Activated naive CD4-positive, alpha-beta T cell treated with anti-CD3 and anti-CD28 coated beads for 36 hours (primary cell): ENCODE measurements at regions not wholly inside any gene's neighbourhood (a gene's known extent, or its start where the extent isn't known, plus 50 kb on each side); places are given as distances from the start of the nearest gene placed in this dataset.

Source experiments
- CTCF ChIA-PET: fragments of 350-600 bp; sonication (Branson Sonifier 250); formaldehyde crosslinking; loops from one replicate; lab custom pipeline; 2021; ENCODE audit warnings: antibody characterized with exemption; lab: Charles Lee
- DNase-seq: peaks from one replicate; pipeline ENCODE4 v3.0.0-alpha.2; 2020
- H3K27ac Mint-ChIP-seq: one replicate; pipeline ENCODE4 v1.8.0; 2021; ENCODE audit warnings: mild to moderate bottlenecking, mixed read lengths
- H3K27me3 Mint-ChIP-seq: one replicate; pipeline ENCODE4 v1.8.0; 2021; ENCODE audit warnings: low read depth, mixed read lengths
- H3K36me3 Mint-ChIP-seq: one replicate; pipeline ENCODE4 v1.8.0; 2021; ENCODE audit warnings: low read depth, mixed read lengths
- H3K4me1 Mint-ChIP-seq: one replicate; pipeline ENCODE4 v1.8.0; 2021; ENCODE audit warnings: low read depth, mixed read lengths
- H3K4me3 Mint-ChIP-seq: one replicate; pipeline ENCODE4 v1.8.0; 2021; ENCODE audit warnings: mild to moderate bottlenecking, moderate library complexity, mixed read lengths
- H3K9me3 Mint-ChIP-seq: one replicate; pipeline ENCODE4 v1.8.0; 2021; ENCODE audit warnings: mixed read lengths
- intact Hi-C: fragments of 100-400 bp; cut with micrococcal nuclease; formaldehyde crosslinking; loops from one replicate; pipeline ENCODE4 v1.15.1; 2023

DNA sequence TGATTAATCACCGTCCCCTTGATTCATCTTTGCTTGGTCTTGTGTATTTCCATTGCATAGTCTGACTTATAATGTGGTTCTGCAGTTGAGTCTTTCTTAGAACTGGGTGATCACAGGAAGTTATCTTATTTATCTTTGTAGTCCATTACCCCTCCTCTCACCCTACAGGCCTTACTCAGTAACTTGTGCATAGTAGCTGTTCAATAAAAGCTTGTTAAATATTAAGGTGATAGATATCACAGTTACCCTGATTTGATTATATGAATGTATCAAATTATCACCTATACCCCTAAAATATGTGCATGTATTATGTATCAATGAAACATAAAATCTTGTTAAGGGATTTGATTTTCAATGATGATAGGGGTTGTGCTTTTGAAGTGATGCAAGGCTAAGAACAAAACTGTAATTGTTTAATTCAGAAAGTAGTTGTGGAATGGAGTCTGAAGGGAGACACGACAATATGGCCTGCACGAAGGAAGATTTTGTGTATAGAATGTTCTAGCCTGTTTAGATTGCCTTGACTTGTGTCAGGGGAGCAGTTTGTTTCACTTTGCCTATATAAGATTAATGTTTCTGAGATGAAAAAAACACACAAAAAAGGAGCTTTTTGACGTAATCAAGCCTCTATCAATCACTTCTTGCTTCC is 132.4 kb upstream of the LIMCH1 start:
- no peak overlapping the region for H3K27ac Mint-ChIP-seq
- DNase-seq = no peak
- H3K4me1 Mint-ChIP-seq = no peaks in the 10 kb centered on the region
- no peaks in the 10 kb centered on the region for H3K9me3 Mint-ChIP-seq
- CTCF ChIA-PET = no interaction called here
- intact Hi-C loops = no loop called here
- no peak overlapping the region for H3K4me3 Mint-ChIP-seq
- H3K36me3 Mint-ChIP-seq = no peaks in the 10 kb centered on the region
- H3K27me3 Mint-ChIP-seq = peaks cover under 1% of the 10 kb centered on the region

DNA sequence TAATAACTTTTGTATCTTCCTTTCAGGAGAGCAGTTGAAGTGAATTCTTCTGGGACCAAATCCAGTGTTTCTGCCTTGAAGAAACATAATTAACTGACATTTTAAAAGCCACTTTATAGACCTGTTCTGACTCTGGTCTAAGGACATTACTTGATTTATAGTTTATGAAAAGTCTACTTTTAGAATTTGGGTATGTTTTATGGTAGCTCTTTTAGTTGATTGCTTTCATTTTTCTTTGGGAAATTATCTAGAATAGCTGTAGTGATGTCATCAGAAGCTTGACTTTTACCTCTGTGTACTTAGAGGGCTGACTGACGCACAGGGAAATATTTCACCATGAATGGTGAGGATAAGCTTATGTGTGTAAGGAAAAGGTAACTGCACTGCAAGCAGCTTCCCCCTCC is 131.8 kb upstream of the LIMCH1 start:
- Mint-ChIP-seq H3K27me3 (peaks cover 5% of the 10 kb centered on the region), H3K36me3 (no peaks in the 10 kb centered on the region), H3K4me3 (no peak overlapping the region), H3K27ac (no peak overlapping the region), H3K9me3 (no peaks in the 10 kb centered on the region), H3K4me1 (no peaks in the 10 kb centered on the region)
- no peak for DNase-seq
- CTCF ChIA-PET = no interaction called here
- intact Hi-C loops = no loop called here

DNA sequence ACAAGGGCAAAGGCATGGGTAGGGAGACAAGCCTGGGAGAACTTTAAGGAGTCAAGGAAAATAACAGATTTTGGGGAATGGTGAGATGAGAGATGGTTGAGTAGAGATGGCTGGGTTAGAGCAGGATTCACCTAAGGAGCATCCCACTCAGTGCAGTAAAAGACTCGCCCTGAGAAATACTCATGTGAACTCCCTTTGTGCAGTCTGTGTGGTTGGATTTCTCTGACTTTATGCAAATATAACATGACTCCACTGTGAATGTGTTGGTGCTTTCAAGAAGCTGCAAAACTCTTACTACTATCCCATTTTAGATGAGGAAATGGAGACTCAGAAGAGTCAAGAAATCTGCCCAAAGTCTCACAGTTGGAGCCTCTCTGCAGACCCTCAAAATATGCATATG is 129.8 kb upstream of the LIMCH1 start:
- CTCF ChIA-PET = no interaction called here
- Mint-ChIP-seq H3K27me3 (peaks cover 10% of the 10 kb centered on the region), H3K4me3 (no peak overlapping the region), H3K9me3 (no peaks in the 10 kb centered on the region), H3K27ac (no peak overlapping the region), H3K4me1 (no peaks in the 10 kb centered on the region), H3K36me3 (no peaks in the 10 kb centered on the region)
- no peak for DNase-seq
- intact Hi-C loops = no loop called here

DNA sequence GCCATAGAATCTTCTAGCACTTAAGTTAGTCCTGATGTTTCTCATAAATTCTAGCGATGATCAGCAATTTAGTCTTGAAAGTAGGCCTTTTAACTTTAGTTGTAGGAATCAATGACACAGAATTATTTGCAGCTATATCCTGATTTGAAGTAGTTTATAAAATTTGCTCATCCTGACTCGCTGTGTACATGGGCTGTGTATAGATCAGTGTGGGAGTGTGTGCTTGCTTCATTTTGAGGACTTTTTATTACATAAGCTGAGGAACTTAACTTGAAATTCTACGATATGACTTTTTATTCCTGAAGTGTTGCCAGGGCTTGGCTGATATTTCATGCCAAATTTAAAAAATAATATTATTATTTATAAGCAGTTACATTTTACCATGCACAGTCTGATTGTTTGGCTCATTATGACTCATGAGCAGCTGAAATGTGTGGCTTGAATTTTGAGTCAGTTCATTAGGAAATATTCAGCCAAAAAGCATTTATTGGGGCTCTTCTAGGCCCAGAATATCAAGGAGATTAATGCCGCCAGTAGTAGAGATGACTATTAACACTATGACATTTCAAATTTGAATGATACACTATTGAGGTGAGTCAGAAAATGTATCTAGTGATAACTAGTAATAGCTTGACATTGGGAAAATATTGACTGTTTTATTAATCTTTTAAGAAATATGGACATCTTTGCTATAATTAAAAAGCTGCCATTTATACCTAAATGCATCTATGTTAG is 128.9 kb upstream of the LIMCH1 start:
- Mint-ChIP-seq H3K27me3 (peaks cover 10% of the 10 kb centered on the region), H3K27ac (no peak overlapping the region), H3K4me3 (no peak overlapping the region), H3K4me1 (no peaks in the 10 kb centered on the region), H3K36me3 (no peaks in the 10 kb centered on the region), H3K9me3 (no peaks in the 10 kb centered on the region)
- intact Hi-C loops = no loop called here
- no peak for DNase-seq
- CTCF ChIA-PET = no interaction called here

DNA sequence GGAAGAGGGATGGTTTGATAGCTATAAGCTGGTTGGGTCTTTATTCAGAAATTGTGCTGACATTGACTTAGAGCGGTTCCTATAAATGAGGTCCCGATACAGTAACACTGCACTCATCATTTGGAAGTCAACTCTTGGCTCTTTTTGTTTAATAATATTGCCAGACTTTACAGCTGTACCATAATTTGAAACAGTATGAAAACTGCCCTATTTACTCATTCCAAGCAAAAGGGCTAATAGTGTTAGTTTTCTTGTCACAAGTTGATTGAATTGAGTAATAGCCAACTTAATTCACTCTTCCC is 128.4 kb upstream of the LIMCH1 start:
- H3K27ac Mint-ChIP-seq = no peak overlapping the region
- CTCF ChIA-PET = no interaction called here
- intact Hi-C loops = no loop called here
- no peaks in the 10 kb centered on the region for H3K4me1 Mint-ChIP-seq
- no peaks in the 10 kb centered on the region for H3K36me3 Mint-ChIP-seq
- peaks cover 10% of the 10 kb centered on the region for H3K27me3 Mint-ChIP-seq
- DNase-seq = no peak
- H3K9me3 Mint-ChIP-seq = no peaks in the 10 kb centered on the region
- no peak overlapping the region for H3K4me3 Mint-ChIP-seq

DNA sequence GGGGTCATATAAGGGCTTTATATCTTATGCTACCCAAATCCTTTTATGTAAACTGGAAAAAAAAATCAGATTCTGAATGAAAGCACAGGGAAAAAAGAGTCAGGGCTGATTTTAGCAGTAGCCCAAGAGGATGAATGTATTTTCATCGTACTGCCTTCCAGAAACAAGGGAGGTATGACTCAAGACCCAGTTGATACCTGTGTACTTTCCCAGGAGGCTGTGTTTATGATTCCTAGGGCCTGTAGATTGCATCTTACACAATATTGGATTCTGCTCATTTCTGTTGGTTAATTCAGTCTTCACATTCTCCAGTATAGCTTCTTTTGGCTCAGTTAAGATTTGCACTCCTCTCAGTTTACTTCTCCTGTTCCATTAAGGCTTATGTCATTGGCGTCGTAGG is 127.9 kb upstream of the LIMCH1 start:
- Mint-ChIP-seq H3K27ac (no peak overlapping the region), H3K4me1 (no peaks in the 10 kb centered on the region), H3K9me3 (no peaks in the 10 kb centered on the region), H3K4me3 (no peak overlapping the region), H3K36me3 (no peaks in the 10 kb centered on the region), H3K27me3 (peaks cover 10% of the 10 kb centered on the region)
- CTCF ChIA-PET = no interaction called here
- no peak for DNase-seq
- intact Hi-C loops = no loop called here

DNA sequence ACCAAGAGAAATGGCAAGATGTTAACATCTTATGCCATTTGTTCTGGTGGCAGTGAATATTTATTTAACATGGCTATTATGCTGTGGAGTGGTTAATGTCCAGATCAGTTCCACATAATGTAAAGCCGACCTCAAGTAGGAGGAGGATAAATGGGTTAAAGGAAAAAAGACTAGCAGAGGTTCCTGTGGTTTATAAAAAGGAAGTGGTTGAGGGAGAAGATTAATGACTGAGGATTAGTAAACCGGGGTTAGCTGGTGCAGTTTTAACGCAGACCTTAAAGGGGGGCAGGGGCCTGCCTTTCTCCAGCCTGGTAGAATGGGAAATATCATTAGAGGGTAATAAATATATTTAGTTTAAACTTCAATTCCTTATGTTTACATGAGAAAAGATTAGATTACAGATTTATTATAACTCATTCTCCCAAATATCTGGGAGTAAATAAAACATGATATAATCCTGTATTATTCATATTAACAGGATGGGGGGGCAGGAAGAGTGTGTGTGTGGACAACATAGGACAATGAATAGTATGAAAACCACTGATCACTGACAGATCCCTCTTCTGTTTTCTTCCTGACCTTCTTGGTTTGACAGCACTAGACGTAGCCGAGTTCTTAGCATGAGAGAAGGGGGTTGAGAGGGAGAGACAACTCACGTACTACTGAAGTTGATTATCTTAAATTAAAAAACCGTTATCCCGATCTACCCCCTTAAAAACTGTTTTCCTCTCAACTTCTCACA is 124.1 kb upstream of the LIMCH1 start:
- Mint-ChIP-seq H3K4me1 (no peaks in the 10 kb centered on the region), H3K4me3 (no peak overlapping the region), H3K9me3 (no peaks in the 10 kb centered on the region), H3K27me3 (peaks cover 10% of the 10 kb centered on the region), H3K36me3 (no peaks in the 10 kb centered on the region), H3K27ac (no peak overlapping the region)
- CTCF ChIA-PET = no interaction called here
- intact Hi-C loops = no loop called here
- DNase-seq = no peak

DNA sequence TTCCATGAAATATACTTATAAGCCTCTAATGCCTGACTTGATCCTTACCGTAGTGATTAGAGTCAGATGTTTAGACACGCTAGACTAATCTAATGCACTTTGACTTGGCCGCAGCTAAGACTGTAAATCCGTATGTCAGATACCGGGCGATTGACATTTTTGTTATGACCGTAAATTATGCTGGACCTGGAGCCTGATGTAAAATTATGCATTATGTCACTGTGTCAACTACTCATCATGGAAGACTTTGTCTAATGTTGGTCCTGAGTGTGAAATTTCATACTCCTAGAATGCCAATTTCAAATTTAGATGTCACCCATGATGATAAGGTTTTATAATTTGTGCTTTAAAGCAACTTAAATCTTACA is 123.6 kb upstream of the LIMCH1 start:
- H3K27ac Mint-ChIP-seq = no peak overlapping the region
- H3K27me3 Mint-ChIP-seq = peaks cover 10% of the 10 kb centered on the region
- intact Hi-C loops = no loop called here
- H3K9me3 Mint-ChIP-seq = no peaks in the 10 kb centered on the region
- H3K4me3 Mint-ChIP-seq = no peak overlapping the region
- DNase-seq = no peak
- H3K36me3 Mint-ChIP-seq = no peaks in the 10 kb centered on the region
- CTCF ChIA-PET = no interaction called here
- H3K4me1 Mint-ChIP-seq = no peaks in the 10 kb centered on the region

DNA sequence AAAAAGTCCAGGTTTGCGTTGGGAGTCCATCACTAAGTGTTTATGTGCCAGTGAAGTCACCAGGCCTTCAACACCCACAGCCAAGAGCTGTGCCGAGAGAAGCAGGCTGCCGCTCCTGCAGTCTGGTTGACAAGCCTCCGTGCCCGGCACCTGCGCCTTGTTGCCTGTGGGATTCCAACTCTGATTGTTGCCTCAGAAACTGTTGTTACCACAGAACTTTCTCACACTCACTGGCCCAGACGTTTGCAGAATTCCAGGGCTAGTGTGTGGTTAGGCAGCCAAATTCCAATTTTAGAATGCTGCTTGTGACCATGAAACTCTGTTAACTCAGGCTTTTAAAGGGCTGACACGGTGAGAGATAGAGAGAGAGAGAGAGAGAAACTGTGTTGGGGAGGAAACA is 119.5 kb upstream of the LIMCH1 start:
- Mint-ChIP-seq H3K4me3 (no peak overlapping the region), H3K9me3 (no peaks in the 10 kb centered on the region), H3K27ac (no peak overlapping the region), H3K36me3 (no peaks in the 10 kb centered on the region), H3K4me1 (no peaks in the 10 kb centered on the region), H3K27me3 (no peaks in the 10 kb centered on the region)
- intact Hi-C loops = no loop called here
- no peak for DNase-seq
- CTCF ChIA-PET = no interaction called here

DNA sequence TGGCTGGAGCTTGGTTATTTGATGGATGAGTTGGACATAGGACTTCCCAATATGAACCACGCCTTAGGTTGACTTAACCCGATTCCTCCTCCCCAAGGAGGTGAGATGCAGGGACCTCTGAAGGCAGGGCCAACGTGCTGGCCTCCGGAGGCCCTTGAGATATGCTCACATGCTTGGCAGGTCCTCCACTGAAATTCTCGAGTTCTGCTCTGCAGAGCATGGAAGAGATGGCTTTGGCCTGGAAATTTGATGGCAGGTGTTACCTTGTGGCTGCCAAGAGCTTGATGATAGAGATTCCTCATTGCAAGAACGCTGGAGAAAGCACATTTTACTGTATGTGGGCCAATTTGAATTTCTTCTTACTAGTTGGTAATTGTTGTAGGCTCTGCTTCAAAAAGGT is 117.4 kb upstream of the LIMCH1 start:
- H3K9me3 Mint-ChIP-seq = no peaks in the 10 kb centered on the region
- H3K36me3 Mint-ChIP-seq = no peaks in the 10 kb centered on the region
- no peak overlapping the region for H3K27ac Mint-ChIP-seq
- CTCF ChIA-PET = no interaction called here
- intact Hi-C loops = no loop called here
- no peaks in the 10 kb centered on the region for H3K4me1 Mint-ChIP-seq
- no peak overlapping the region for H3K4me3 Mint-ChIP-seq
- no peaks in the 10 kb centered on the region for H3K27me3 Mint-ChIP-seq
- DNase-seq = no peak

DNA sequence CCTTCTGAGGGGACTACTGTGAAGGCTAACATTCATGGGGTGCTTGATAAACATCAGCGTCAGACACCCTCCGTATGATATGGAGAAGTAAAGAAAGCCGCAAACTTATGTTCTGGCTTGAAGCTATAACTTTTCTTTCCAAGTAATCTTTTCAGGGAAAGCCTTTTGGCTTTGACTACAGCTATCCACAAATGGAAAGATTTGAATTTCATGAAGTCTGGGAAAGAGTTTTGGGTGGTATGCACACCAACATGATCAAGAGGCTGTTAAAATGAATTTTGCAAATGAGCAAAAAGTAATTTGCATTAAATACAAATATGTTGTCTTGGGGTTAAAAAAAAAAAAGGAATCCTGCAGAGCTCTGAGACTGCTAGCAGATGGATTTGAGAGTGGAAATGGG is 114.8 kb upstream of the LIMCH1 start:
- Mint-ChIP-seq H3K27me3 (peaks cover 3% of the 10 kb centered on the region), H3K4me1 (no peaks in the 10 kb centered on the region), H3K4me3 (no peak overlapping the region), H3K9me3 (no peaks in the 10 kb centered on the region), H3K36me3 (no peaks in the 10 kb centered on the region), H3K27ac (no peak overlapping the region)
- DNase-seq = no peak
- CTCF ChIA-PET = no interaction called here
- intact Hi-C loops = no loop called here

DNA sequence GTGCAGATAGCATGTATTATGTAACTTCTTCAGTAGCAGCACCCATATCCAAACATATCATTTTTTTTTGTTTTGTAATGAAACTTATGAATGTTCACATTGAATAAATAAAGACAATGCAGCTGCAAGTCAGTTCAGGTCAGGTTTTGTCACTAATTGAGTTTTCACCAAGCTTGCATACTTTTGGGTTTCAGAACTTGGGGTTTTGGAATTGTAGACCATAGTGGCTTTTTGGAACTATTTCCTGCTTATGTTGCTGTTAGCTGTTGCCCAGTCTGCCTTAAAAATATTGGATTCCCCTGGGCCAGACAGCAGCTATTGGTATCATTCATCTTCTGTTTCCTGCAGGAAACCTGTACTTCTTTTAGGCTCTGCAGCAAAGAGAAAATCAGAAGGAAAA is 113.4 kb upstream of the LIMCH1 start:
- Mint-ChIP-seq H3K4me3 (no peak overlapping the region), H3K4me1 (no peaks in the 10 kb centered on the region), H3K36me3 (no peaks in the 10 kb centered on the region), H3K9me3 (no peaks in the 10 kb centered on the region), H3K27ac (no peak overlapping the region), H3K27me3 (peaks cover 3% of the 10 kb centered on the region)
- intact Hi-C loops = no loop called here
- CTCF ChIA-PET = no interaction called here
- no peak for DNase-seq

DNA sequence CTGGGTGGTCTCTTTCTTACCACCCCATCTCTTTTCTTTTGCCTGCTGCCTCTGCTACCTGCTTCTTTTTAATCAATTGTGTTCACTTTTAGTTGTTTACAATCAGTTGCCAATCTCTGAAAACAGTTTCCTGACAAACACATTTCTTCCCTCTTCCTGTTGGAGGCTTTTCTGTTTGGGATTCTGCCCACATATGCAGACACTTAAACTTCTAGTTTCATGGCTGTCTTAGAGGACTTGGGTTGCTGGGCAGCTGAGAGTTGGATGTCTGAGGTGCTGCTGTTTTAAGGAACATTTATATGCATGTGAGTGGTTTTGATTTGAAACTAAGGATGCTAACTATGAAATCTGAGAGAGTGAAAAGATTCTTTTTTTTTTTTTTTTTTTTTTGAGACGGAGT is 112.3 kb upstream of the LIMCH1 start:
- Mint-ChIP-seq H3K27ac (no peak overlapping the region), H3K36me3 (no peaks in the 10 kb centered on the region), H3K9me3 (no peaks in the 10 kb centered on the region), H3K4me1 (no peaks in the 10 kb centered on the region), H3K4me3 (no peak overlapping the region), H3K27me3 (peaks cover 3% of the 10 kb centered on the region)
- intact Hi-C loops = no loop called here
- no peak for DNase-seq
- CTCF ChIA-PET = no interaction called here
